ENCODE measurements at regions not wholly inside any gene's neighbourhood (a gene's known extent, or its start where the extent isn't known, plus 50 kb on each side); places are given as distances from the start of the nearest gene placed in this dataset.

GRCh38 chr2:4862031-4862430 lies 830.2 kb upstream of the SOX11 start:
- TF ChIP-seq POLR2A (IDR thresholded peaks at IDR 0.05; ENCODE audit: low read length) = no peak
- TF ChIP-seq GATA1 (IDR thresholded peaks at IDR 0.05; ENCODE audit: low read depth, low read length) = no peak
